Osteoblast (primary cell): ENCODE measurements at regions not wholly inside any gene's neighbourhood (a gene's known extent, or its start where the extent isn't known, plus 50 kb on each side); places are given as distances from the start of the nearest gene placed in this dataset.

Experiments used
- DNase-seq: peaks from one replicate; pipeline ENCODE4 v3.0.0; 2011; ENCODE audit warnings: low spot score, mixed read lengths; ENCODE audit not compliant: insufficient read length; ENCODE audit errors: missing footprints
- H2AFZ ChIP-seq: 2 replicates; pipeline ENCODE4 v1.6.0; 2011; ENCODE audit warnings: mild to moderate bottlenecking, low read length
- H3K27ac ChIP-seq: 2 replicates; pipeline ENCODE4 v1.5.1; 2011; ENCODE audit warnings: mild to moderate bottlenecking, low read depth, low read length, moderate library complexity
- H3K27me3 ChIP-seq: 2 replicates; pipeline ENCODE4 v1.6.0; 2012; ENCODE audit warnings: mild to moderate bottlenecking, control low read depth, inconsistent platforms, low read length, moderate library complexity; ENCODE audit not compliant: insufficient read depth
- H3K36me3 ChIP-seq: 2 replicates; pipeline ENCODE4 v1.5.1; 2011; ENCODE audit warnings: mild to moderate bottlenecking, low read length, control low read depth, moderate library complexity; ENCODE audit not compliant: insufficient read depth
- H3K4me1 ChIP-seq: 2 replicates; pipeline ENCODE4 v1.5.1; 2011; ENCODE audit warnings: mild to moderate bottlenecking, low read length, control low read depth, moderate library complexity; ENCODE audit not compliant: insufficient read depth
- H3K4me2 ChIP-seq: 2 replicates; pipeline ENCODE4 v1.6.0; 2011; ENCODE audit warnings: mild to moderate bottlenecking, low read length; ENCODE audit not compliant: insufficient read depth
- H3K4me3 ChIP-seq: fragments of 200-600 bp; sonication (generic); 3 replicates; pipeline ENCODE4 v1.5.1; 2012; ENCODE audit warnings: mild to moderate bottlenecking, low read length, inconsistent platforms; ENCODE audit not compliant: insufficient read depth
- H3K79me2 ChIP-seq: 2 replicates; pipeline ENCODE4 v1.6.0; 2012; ENCODE audit warnings: mild to moderate bottlenecking, low read length, control low read depth, inconsistent platforms; ENCODE audit not compliant: insufficient read depth
- H3K9me3 ChIP-seq: 2 replicates; pipeline ENCODE4 v1.5.1; 2011; ENCODE audit warnings: low read depth, low read length, control low read depth
- H4K20me1 ChIP-seq: 2 replicates; pipeline ENCODE4 v1.6.0; 2012; ENCODE audit warnings: mild to moderate bottlenecking, low read length, control low read depth; ENCODE audit not compliant: insufficient read depth
- TF ChIP-seq, protein P1 (sequence below): IDR thresholded peaks from 2 replicates; pipeline ENCODE4 v1.5.1; 2011; ENCODE audit warnings: mild to moderate bottlenecking, low read depth, low read length, moderate library complexity; ENCODE audit errors: extremely low read depth

DNA sequence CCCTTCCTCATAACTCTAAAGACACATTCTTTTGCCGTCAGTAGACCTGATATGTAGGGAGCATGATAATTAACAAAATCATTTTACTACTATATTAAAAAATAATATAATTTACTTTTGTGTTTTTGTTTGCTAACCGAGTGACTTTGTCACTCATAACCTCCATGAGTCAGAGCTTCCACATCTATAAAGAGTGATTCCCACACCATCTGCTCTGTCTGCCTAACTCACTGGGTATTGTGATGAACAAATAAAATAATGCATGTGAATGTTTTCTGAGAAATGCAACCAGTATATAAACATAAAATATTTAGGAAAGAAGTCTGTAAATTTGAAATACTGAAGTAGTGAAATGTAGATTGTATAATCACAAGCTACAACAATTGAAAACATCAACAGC lies 123.4 kb upstream of the DSEL start:
- no peaks in the 10 kb centered on the region for H3K36me3 ChIP-seq
- TF ChIP-seq, protein P1, sequence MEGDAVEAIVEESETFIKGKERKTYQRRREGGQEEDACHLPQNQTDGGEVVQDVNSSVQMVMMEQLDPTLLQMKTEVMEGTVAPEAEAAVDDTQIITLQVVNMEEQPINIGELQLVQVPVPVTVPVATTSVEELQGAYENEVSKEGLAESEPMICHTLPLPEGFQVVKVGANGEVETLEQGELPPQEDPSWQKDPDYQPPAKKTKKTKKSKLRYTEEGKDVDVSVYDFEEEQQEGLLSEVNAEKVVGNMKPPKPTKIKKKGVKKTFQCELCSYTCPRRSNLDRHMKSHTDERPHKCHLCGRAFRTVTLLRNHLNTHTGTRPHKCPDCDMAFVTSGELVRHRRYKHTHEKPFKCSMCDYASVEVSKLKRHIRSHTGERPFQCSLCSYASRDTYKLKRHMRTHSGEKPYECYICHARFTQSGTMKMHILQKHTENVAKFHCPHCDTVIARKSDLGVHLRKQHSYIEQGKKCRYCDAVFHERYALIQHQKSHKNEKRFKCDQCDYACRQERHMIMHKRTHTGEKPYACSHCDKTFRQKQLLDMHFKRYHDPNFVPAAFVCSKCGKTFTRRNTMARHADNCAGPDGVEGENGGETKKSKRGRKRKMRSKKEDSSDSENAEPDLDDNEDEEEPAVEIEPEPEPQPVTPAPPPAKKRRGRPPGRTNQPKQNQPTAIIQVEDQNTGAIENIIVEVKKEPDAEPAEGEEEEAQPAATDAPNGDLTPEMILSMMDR = no peak
- no peaks in the 10 kb centered on the region for H4K20me1 ChIP-seq
- no peak overlapping the region for H3K4me2 ChIP-seq
- no peaks in the 10 kb centered on the region for H3K79me2 ChIP-seq
- no peak overlapping the region for H3K4me3 ChIP-seq
- no peaks in the 10 kb centered on the region for H3K27me3 ChIP-seq
- H3K4me1 ChIP-seq = no peaks in the 10 kb centered on the region
- DNase-seq = no peak
- H3K27ac ChIP-seq = no peak overlapping the region
- H2AFZ ChIP-seq = no peak overlapping the region
- no peaks in the 10 kb centered on the region for H3K9me3 ChIP-seq

DNA sequence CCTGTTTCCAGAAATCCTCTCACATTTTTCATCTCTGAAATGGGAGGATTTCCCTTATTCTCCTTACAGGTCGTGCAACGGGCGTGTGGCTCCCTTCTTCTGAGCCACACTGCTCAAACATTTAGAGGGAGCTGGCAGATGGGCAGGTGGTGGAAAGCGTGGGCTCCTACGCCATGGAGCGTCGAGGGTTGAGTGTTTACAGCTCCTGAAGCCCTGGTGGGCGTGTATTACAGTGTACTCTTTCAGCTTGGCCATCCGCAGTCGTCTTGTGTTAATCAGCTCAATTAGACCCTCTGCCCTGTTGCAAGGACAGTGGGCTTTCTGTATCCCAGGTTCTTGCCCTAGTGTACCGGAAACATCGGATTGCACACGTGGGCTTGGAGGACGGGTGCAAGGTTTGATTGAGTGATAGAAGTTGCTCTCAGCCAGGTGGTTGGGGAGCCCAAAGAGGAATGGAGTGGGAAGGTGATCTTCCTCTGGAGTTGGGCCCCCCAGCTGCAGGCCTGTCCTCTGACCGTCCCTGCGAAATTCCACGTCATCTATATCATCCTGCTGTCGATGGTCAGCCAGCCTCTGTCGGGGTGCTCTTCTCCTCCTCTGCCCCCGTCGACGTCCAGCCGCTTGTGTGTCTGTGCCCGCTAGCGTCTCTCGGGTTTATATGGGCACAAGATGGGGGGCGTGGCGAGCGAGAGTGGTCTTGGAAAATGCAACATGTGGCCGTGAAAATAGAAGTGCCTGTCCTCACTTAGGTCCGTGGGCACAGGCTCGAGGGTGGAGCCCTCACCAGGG lies 120.3 kb upstream of the DSEL start:
- Histone ChIP-seq H3K9me3 (no peaks in the 10 kb centered on the region), H3K36me3 (no peaks in the 10 kb centered on the region), H4K20me1 (no peaks in the 10 kb centered on the region), H3K4me2 (no peak overlapping the region), H3K4me3 (no peak overlapping the region), H3K79me2 (no peaks in the 10 kb centered on the region), H3K27ac (no peak overlapping the region), H3K27me3 (no peaks in the 10 kb centered on the region), H3K4me1 (no peaks in the 10 kb centered on the region), H2AFZ (no peak overlapping the region)
- TF ChIP-seq, protein P1 = no peak
- DNase-seq = no peak

DNA sequence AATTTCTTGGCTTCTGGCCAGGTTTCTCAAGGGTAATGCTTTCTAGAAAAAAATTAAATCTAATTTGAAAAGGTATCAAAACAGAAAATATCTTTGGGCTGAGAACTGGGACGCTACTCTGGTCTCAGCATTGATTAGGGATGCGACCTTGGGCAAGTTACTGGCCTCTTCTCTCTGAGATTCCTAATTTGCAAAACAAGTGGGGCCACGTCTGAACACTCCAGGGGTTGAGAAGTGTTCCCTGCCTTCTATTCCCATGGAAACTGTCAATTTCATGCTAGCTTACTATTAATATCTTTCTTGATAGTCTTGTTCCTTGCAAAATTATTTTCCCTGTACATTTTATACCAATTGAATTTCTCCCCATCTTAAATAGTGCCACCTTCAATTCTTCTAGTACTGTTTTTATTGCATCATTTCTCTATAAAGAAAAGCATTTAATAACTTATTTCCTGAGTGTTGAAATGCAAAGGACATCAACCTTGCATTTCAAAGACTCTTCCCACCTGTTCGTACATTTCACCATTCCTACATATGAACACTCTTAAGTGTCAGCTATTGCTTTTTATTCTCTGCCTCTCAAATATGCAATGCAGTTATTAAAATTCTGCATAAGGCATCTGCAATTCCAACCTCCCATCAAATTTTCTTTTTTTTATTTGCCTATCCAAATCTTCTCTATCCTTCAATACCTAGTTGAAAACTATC lies 118.3 kb upstream of the DSEL start:
- no peak overlapping the region for H3K27ac ChIP-seq

DNA sequence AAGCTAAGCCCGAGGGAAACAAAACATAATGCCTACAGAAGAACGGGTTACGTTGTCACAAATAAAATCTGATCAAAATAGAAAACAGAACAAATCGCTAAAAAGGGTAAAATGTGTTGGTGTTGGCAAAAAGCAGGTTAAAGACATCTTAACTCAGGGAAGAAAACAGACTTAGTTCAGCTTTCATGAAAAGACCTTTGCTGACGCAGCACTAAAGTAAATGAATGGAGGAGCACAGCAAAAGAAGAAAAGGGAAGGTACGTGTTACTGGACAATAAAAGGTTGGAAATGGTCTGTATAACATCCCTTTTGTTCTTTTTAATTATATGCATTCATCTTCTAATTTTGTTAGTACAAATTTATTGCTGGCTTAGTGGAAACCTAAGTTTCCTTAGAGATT lies 117.4 kb upstream of the DSEL start:
- TF ChIP-seq, protein P1 = no peak

More for the DNA sequence above, 118.3 kb upstream of the DSEL start:
- H3K27me3 ChIP-seq = no peaks in the 10 kb centered on the region
- no peak for DNase-seq
- no peaks in the 10 kb centered on the region for H3K36me3 ChIP-seq
- no peak overlapping the region for H3K4me3 ChIP-seq
- no peaks in the 10 kb centered on the region for H4K20me1 ChIP-seq
- no peak overlapping the region for H2AFZ ChIP-seq
- TF ChIP-seq, protein P1 = no peak
- no peaks in the 10 kb centered on the region for H3K4me1 ChIP-seq
- no peaks in the 10 kb centered on the region for H3K9me3 ChIP-seq
- no peak overlapping the region for H3K4me2 ChIP-seq
- H3K79me2 ChIP-seq = no peaks in the 10 kb centered on the region

More for the DNA sequence above, 117.4 kb upstream of the DSEL start:
- Histone ChIP-seq H3K4me3 (no peak overlapping the region), H4K20me1 (no peaks in the 10 kb centered on the region), H3K36me3 (no peaks in the 10 kb centered on the region), H3K79me2 (no peaks in the 10 kb centered on the region), H3K4me2 (no peak overlapping the region), H3K27ac (no peak overlapping the region), H3K9me3 (no peaks in the 10 kb centered on the region), H3K27me3 (no peaks in the 10 kb centered on the region), H2AFZ (no peak overlapping the region), H3K4me1 (no peaks in the 10 kb centered on the region)
- DNase-seq = no peak
